HUES6 (cell line): ENCODE measurements at regions not wholly inside any gene's neighbourhood (a gene's known extent, or its start where the extent isn't known, plus 50 kb on each side); places are given as distances from the start of the nearest gene placed in this dataset.

Experiments used
- H3K27ac ChIP-seq: 2 replicates; pipeline ENCODE4 v1.7.0; 2013; ENCODE audit warnings: low read depth, mild to moderate bottlenecking, low read length, inconsistent platforms
- H3K27me3 ChIP-seq: 2 replicates; pipeline ENCODE4 v1.6.1; 2013; ENCODE audit warnings: low read length; ENCODE audit not compliant: control insufficient read depth, insufficient read depth
- H3K36me3 ChIP-seq: 2 replicates; pipeline ENCODE4 v1.6.1; 2013; ENCODE audit warnings: low read length; ENCODE audit not compliant: control insufficient read depth, insufficient read depth
- H3K4me1 ChIP-seq: 2 replicates; pipeline ENCODE4 v1.6.1; 2013; ENCODE audit warnings: low read length; ENCODE audit not compliant: control insufficient read depth, insufficient read depth
- H3K4me3 ChIP-seq: 2 replicates; pipeline ENCODE4 v1.5.1; 2013; ENCODE audit warnings: low read depth, low read length
- H3K9ac ChIP-seq: one replicate; pipeline ENCODE4 v1.6.1; 2013; ENCODE audit warnings: mild to moderate bottlenecking, low read length
- H3K9me3 ChIP-seq: 2 replicates; pipeline ENCODE4 v1.6.1; 2013; ENCODE audit warnings: low read depth, low read length; ENCODE audit not compliant: control insufficient read depth, insufficient read depth

DNA sequence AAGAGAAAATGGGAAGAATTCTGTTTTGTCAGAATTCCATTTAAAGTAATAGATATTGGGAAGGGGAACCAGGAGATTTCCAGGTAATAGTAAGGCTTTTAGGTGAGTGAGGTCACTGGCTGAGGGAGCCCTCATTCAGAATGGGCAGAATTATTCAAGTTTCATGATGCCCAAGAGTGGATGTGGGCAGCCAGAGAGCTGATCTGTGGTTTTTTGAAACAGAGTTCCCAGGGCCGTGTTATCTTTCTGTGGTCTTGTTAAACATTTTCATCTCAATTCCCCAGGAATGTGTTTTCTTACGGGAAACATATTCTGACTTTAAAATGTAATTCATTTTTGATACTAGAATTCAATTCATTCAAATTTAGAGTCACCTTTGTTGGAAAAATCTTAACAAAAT lies 182.0 kb upstream of the AADAT start:
- no peaks in the 10 kb centered on the region for H3K36me3 ChIP-seq
- H3K4me1 ChIP-seq: no peaks in the 10 kb centered on the region
- no peak overlapping the region for H3K27ac ChIP-seq
- no peak overlapping the region for H3K4me3 ChIP-seq
- no peaks in the 10 kb centered on the region for H3K27me3 ChIP-seq
- H3K9ac ChIP-seq: no peak overlapping the region
- H3K9me3 ChIP-seq: peaks cover 12% of the 10 kb centered on the region; the same call in 1 of the 2 replicates

DNA sequence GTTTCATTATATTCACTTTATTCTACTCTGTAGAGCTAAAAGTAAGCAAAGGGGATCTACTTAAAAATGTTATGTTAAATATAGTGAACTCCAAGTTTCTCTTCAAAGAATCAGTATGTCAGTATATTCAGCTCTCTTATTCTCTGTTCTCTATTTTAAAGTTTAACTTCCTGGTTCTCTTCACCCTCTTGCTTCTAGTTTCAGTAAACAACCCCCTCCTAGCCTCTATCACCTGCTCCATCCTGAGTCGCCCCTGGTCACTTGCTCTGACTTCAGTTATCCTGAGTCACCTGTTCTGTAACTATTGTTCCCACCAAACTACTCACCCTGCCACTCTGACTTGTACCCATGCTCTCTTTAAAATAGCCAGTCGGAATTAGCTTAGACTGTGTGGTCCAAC lies 180.9 kb upstream of the AADAT start:
- Histone ChIP-seq H3K4me1 (no peaks in the 10 kb centered on the region), H3K36me3 (no peaks in the 10 kb centered on the region), H3K27ac (no peak overlapping the region), H3K27me3 (no peaks in the 10 kb centered on the region), H3K9me3 (peaks cover 12% of the 10 kb centered on the region; the same call in 1 of the 2 replicates), H3K9ac (no peak overlapping the region), H3K4me3 (no peak overlapping the region)

GRCh38 chr4:170269950-170270349 lies 180.2 kb upstream of the AADAT start:
- Histone ChIP-seq H3K27ac (no peak overlapping the region), H3K27me3 (no peaks in the 10 kb centered on the region), H3K9me3 (peaks cover 12% of the 10 kb centered on the region; the same call in 1 of the 2 replicates), H3K4me1 (no peaks in the 10 kb centered on the region), H3K9ac (no peak overlapping the region), H3K36me3 (no peaks in the 10 kb centered on the region), H3K4me3 (no peak overlapping the region)

DNA sequence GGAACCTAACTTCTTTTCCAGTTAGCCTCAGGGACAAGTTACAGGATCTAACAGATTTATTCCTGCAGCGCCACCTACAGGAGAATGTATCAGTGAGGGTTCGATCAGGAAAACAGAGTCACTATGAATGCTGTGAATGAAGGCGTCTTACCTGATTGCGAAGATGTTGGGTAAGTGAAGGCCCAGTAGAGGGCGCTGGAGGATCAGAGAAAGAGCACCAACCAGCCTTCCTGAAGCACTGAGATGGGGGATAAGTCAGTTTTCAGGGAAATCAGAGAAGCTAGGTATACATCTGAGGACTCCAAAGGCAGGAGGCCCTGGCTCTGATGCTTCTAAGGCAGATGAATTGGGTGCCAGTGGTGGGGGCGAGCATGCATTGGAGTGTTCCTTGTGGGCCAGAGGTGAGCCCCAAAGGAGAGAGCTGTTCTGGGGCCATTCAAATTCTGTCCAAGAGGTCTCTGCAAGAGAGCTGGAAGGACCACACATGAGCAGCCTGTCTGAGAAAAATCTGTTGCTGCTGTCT lies 169.9 kb upstream of the AADAT start:
- no peaks in the 10 kb centered on the region for H3K36me3 ChIP-seq
- H3K4me3 ChIP-seq: no peak overlapping the region
- no peaks in the 10 kb centered on the region for H3K27me3 ChIP-seq
- H3K4me1 ChIP-seq: no peaks in the 10 kb centered on the region
- no peaks in the 10 kb centered on the region for H3K9me3 ChIP-seq
- no peak overlapping the region for H3K9ac ChIP-seq
- H3K27ac ChIP-seq: no peak overlapping the region

DNA sequence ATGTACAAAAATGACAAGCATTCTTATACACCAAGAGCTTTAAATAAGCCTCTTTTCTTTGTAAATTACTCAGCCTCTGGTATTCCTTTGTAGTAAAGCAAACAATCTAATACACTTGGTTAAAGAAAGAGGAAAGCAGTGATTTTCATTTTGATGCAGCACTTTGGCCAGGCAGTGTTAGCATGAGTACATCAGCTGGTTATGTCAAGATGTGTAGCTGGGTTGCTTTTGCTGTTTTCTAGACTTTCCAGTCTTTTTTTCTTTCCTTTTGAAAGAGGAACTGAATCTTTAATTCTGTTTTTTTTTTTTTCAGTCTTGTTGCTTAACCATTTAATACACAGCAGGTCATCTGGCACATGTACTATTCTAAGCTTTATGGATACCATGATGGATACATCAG lies 167.1 kb upstream of the AADAT start:
- H3K9ac ChIP-seq: no peak overlapping the region
- H3K4me1 ChIP-seq: no peaks in the 10 kb centered on the region
- no peaks in the 10 kb centered on the region for H3K36me3 ChIP-seq
- no peak overlapping the region for H3K4me3 ChIP-seq
- H3K27me3 ChIP-seq: no peaks in the 10 kb centered on the region
- H3K9me3 ChIP-seq: no peaks in the 10 kb centered on the region
- H3K27ac ChIP-seq: no peak overlapping the region

GRCh38 chr4:170248576-170248975 lies 158.8 kb upstream of the AADAT start:
- H3K9ac ChIP-seq: no peak overlapping the region
- no peaks in the 10 kb centered on the region for H3K27me3 ChIP-seq
- H3K27ac ChIP-seq: no peak overlapping the region
- H3K4me1 ChIP-seq: peaks cover 3% of the 10 kb centered on the region
- H3K4me3 ChIP-seq: no peak overlapping the region
- H3K9me3 ChIP-seq: no peaks in the 10 kb centered on the region
- H3K36me3 ChIP-seq: no peaks in the 10 kb centered on the region

DNA sequence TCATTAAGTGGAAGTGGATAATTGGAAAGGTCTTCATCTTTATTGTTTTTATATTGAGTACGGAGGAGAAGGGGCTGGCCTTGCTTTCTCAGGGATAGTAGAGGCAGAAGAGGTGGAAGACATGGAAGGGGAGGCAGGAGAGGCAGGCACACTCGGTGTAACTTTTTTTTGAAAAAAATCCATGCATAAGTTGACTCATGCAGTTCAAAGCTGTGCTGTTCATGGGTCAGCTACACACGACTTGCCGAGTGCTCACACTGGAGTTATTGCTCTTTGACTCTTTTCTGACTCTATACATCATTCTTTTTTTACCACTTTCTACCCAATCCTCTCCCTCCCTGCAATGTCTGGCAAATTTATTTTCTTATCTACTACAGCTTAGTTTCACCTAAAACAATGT lies 158.3 kb upstream of the AADAT start:
- no peaks in the 10 kb centered on the region for H3K27me3 ChIP-seq
- no peaks in the 10 kb centered on the region for H3K36me3 ChIP-seq
- H3K4me1 ChIP-seq: peaks cover 7% of the 10 kb centered on the region
- H3K9me3 ChIP-seq: no peaks in the 10 kb centered on the region
- H3K9ac ChIP-seq: no peak overlapping the region
- H3K27ac ChIP-seq: no peak overlapping the region
- H3K4me3 ChIP-seq: no peak overlapping the region

- H3K9me3 ChIP-seq: no peaks in the 10 kb centered on the region
- H3K27ac ChIP-seq: no peak overlapping the region
- no peaks in the 10 kb centered on the region for H3K36me3 ChIP-seq
- H3K27me3 ChIP-seq: no peaks in the 10 kb centered on the region
- H3K9ac ChIP-seq: no peak overlapping the region
- no peak overlapping the region for H3K4me3 ChIP-seq
- peaks cover 7% of the 10 kb centered on the region for H3K4me1 ChIP-seq
Observed at GRCh38 chr4:170247596-170247995, 157.8 kb upstream of the AADAT start.

DNA sequence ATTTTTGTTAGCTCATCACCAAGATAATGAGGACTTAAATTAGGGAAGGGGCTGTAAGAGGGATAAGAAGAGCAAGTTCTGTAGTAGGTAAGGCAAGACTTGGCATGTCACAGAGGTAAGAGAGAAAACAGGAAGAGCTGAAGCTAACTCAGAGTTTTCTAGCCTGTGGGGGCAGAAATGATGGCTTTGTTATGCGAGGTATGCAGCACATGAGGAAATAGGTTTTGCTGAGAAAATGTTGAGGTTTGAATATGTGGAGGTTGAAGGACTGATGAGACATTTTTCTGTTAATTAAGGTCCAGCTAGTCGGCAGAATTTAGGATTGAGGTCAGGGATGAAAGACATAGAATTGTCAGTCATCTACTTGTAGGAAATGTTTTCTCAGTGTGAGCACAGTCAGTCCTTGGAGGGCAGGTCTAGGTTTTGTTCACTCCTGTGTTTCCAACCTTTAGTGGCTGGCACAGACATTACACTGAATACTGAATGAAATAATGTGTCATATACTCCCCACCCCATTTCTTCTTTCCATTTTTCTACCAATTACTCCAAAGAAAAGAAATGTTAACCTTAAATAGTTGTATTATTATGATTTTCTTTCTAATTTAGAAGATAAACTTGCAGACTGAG lies 154.0 kb upstream of the AADAT start:
- H3K27me3 ChIP-seq: no peaks in the 10 kb centered on the region
- H3K4me3 ChIP-seq: no peak overlapping the region
- H3K9ac ChIP-seq: no peak overlapping the region
- peaks cover 10% of the 10 kb centered on the region for H3K4me1 ChIP-seq
- H3K36me3 ChIP-seq: peaks cover 3% of the 10 kb centered on the region; the same call in 1 of the 2 replicates
- H3K27ac ChIP-seq: 0 out of 2 replicates have a peak overlapping the region, but pooled peaks have one; percentile 2
- no peaks in the 10 kb centered on the region for H3K9me3 ChIP-seq

GRCh38 chr4:170242471-170242870 lies 152.7 kb upstream of the AADAT start:
- H3K36me3 ChIP-seq: peaks cover 3% of the 10 kb centered on the region; the same call in 1 of the 2 replicates

GRCh38 chr4:170234800-170235199 lies 145.0 kb upstream of the AADAT start:
- Histone ChIP-seq H3K27ac (no peak overlapping the region), H3K4me3 (no peak overlapping the region), H3K27me3 (no peaks in the 10 kb centered on the region), H3K4me1 (no peaks in the 10 kb centered on the region), H3K36me3 (no peaks in the 10 kb centered on the region), H3K9ac (no peak overlapping the region), H3K9me3 (no peaks in the 10 kb centered on the region)

More at GRCh38 chr4:170242471-170242870, 152.7 kb upstream of the AADAT start:
- H3K27ac ChIP-seq: 0 out of 2 replicates have a peak overlapping the region, but pooled peaks have one; percentile 2
- H3K4me3 ChIP-seq: no peak overlapping the region
- H3K9ac ChIP-seq: no peak overlapping the region
- H3K27me3 ChIP-seq: no peaks in the 10 kb centered on the region
- peaks cover 10% of the 10 kb centered on the region for H3K4me1 ChIP-seq
- H3K9me3 ChIP-seq: no peaks in the 10 kb centered on the region
